Gastrocnemius medialis (tissue), 4 donors: ENCODE measurements at regions not wholly inside any gene's neighbourhood (a gene's known extent, or its start where the extent isn't known, plus 50 kb on each side); places are given as distances from the start of the nearest gene placed in this dataset.

Source experiments
- POLR2A ChIP-seq, 2 donors: fragments of 450-650 bp; IDR thresholded peaks; one replicate each; pipeline ENCODE4 v1.6.1; 2017; ENCODE audit warnings: antibody characterized with exemption in 2 of 2, mild to moderate bottlenecking in 2 of 2, moderate library complexity in 2 of 2
- TF ChIP-seq, protein P1 (sequence below), 5 experiments: fragments of 450-650 bp in 3 of 5; fragments of 200-600 bp in 2 of 5; sonication (generic) in 2 of 5; IDR thresholded peaks in 4 of 5; conservative IDR thresholded peaks in 1 of 5; 1 replicate in 4 of 5; 2 replicates in 1 of 5; pipeline ENCODE4 v1.5.1; 2016 to 2019; ENCODE audit warnings: antibody characterized with exemption in 5 of 5, mild to moderate bottlenecking in 3 of 5, moderate library complexity in 3 of 5

- no peak for TF ChIP-seq POLR2A (IDR thresholded peaks at IDR 0.05)
- TF ChIP-seq, protein P1, sequence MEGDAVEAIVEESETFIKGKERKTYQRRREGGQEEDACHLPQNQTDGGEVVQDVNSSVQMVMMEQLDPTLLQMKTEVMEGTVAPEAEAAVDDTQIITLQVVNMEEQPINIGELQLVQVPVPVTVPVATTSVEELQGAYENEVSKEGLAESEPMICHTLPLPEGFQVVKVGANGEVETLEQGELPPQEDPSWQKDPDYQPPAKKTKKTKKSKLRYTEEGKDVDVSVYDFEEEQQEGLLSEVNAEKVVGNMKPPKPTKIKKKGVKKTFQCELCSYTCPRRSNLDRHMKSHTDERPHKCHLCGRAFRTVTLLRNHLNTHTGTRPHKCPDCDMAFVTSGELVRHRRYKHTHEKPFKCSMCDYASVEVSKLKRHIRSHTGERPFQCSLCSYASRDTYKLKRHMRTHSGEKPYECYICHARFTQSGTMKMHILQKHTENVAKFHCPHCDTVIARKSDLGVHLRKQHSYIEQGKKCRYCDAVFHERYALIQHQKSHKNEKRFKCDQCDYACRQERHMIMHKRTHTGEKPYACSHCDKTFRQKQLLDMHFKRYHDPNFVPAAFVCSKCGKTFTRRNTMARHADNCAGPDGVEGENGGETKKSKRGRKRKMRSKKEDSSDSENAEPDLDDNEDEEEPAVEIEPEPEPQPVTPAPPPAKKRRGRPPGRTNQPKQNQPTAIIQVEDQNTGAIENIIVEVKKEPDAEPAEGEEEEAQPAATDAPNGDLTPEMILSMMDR (IDR thresholded peaks at IDR 0.05 in 4 of 5, conservative IDR thresholded peaks at IDR 0.05 in 1 of 5), result no peak
These were observed 206.5 kb downstream of the BCAT1 start for GRCh38 chr12:24742378-24742777.
